ENCODE measurements at regions not wholly inside any gene's neighbourhood (a gene's known extent, or its start where the extent isn't known, plus 50 kb on each side); places are given as distances from the start of the nearest gene placed in this dataset.

DNA sequence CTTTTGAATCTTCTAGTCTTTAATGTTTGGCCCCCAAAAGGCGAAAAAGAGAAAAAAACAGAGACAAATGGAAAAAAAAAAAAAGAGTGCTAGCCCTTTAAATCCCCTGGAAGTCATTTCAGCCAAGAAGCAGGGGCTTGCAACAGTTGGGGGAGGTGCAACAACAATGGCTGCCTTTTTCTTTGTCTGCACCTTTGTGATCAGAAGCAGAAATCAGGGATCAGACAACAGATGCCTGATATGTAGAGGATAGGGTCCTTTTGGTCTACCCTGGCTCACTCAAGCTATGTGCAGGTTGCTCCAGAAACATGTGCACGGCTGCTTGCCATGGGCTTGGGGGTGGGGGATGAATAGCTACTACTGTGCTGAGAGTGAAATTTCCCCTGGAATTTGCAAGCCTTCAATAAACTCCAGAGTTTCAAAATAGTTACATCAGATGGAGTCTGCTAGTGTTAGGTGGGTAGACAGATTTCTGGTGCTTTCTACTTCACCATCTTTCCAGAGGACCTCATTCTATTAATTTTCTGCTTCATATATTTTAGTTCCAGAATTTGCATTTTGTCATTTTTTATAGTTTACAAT is 150.9 kb downstream of the FGF18 start:
- TF ChIP-seq, protein P1, sequence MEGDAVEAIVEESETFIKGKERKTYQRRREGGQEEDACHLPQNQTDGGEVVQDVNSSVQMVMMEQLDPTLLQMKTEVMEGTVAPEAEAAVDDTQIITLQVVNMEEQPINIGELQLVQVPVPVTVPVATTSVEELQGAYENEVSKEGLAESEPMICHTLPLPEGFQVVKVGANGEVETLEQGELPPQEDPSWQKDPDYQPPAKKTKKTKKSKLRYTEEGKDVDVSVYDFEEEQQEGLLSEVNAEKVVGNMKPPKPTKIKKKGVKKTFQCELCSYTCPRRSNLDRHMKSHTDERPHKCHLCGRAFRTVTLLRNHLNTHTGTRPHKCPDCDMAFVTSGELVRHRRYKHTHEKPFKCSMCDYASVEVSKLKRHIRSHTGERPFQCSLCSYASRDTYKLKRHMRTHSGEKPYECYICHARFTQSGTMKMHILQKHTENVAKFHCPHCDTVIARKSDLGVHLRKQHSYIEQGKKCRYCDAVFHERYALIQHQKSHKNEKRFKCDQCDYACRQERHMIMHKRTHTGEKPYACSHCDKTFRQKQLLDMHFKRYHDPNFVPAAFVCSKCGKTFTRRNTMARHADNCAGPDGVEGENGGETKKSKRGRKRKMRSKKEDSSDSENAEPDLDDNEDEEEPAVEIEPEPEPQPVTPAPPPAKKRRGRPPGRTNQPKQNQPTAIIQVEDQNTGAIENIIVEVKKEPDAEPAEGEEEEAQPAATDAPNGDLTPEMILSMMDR (IDR thresholded peaks at IDR 0.05; ENCODE audit: low read length), result no peak
- TF ChIP-seq EZH2 (IDR thresholded peaks at IDR 0.05; ENCODE audit: borderline replicate concordance, low read length), result no peak
